HG03159 (cell line): ENCODE measurements at regions not wholly inside any gene's neighbourhood (a gene's known extent, or its start where the extent isn't known, plus 50 kb on each side); places are given as distances from the start of the nearest gene placed in this dataset.
"Not testable (repeated sequence)": the region's sequence is repeated elsewhere in the genome, so short reads cannot be mapped to it uniquely, and the experiment has no call there.

Experiments
- ATAC-seq: cut with Tn5 transposase; IDR thresholded peaks from one replicate; pipeline ENCODE4 v1.9.1; 2021; ENCODE audit warnings: mild to moderate bottlenecking, moderate library complexity; ENCODE audit not compliant: unreplicated experiment

DNA sequence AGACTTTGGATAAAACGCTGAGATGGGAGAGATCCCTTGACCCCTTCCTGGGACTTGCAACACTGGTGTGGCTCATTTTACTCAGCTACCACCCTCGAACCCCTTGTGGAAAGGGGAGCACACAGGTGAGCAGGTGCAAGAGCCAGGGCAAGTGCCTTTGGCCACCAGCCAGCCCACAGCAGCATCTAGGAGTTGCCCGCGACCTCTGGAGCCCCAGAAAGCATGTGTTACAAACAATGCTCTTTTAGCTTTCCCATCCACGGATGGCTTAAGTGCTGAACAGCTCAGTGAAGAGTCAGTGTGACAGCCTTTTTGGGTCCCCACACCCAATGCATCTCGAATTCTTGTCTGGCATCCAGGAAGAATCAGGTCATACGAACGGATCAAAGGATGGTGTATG, 197.8 kb downstream of the MEMO1 start:
- no peak for ATAC-seq

- peak; percentile 99 for ATAC-seq
These were observed 198.6 kb downstream of the MEMO1 start for GRCh38 chr2:31812051-31812798.

DNA sequence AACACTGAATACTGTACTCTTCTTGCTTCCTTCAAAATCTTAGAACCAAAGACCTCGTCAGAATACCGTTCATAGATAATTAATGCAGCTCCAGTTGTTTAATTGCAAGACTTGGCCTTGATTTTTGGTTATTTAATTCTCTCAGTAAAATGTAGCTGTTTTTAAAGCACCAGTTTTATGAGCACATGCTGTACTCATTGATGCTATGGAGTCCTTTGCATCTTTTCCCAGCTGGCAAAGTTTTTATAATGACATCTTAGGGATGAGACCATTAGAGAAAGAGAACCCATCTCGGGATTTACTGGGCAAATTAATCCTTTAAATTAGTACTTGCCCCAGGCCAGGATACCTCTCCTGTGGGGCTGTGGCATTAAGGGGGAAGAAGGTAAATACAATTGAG, 199.3 kb downstream of the MEMO1 start:
- no peak for ATAC-seq

- ATAC-seq: no peak
These were observed 200.4 kb downstream of the MEMO1 start for GRCh38 chr2:31810200-31810917.

DNA sequence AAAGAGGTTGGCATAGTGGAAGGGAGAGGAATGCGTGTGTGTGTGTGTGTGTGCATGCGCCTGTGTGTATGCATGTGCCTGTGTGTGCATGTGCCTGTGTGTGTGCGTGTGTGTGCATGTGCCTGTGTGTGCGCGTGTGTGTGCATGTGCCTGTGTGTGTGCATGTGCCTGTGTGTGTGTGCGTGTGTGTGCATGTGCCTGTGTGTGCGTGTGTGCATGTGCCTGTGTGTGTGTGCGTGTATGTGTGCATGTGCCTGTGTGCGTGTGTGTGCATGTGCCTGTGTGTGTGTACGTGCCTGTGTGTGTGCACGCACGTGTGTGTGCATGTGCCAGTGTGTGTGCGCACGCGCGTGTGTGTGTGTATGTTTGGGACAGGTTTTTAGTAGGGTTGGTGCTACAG, 205.1 kb downstream of the MEMO1 start:
- ATAC-seq: no peak

DNA sequence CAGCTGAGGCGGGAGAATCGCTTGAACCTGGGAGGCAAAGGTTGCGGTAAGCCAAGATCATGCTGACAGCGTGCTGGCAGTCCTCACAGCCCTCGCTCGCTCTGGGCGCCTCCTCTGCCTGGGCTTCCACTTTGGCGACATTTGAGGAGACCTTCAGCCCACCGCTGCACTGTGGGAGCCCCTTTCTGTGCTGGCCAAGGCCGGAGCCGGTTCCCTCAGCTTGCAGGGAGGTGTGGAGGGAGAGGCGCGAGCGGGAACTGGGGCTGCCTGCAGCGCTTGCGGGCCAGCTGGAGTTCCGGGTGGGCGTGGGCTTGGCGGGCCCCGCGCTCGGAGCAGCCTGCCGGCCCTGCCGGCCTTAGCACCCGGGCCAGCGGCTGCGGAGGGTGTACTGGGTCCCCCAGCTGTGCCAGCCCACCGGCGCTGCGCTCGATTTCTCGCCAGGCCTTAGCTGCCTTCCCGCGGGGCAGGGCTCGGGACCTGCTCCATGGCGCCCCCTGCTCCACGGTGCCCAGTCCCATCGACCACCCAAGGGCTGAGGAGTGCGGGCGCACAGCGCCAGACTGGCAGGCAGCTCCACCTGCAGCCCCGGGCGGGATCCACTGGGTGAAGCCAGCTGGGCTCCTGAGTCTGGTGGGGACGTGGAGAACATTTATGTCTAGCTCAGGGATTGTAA, 207.2 kb downstream of the MEMO1 start:
- not testable (repeated sequence) for ATAC-seq

DNA sequence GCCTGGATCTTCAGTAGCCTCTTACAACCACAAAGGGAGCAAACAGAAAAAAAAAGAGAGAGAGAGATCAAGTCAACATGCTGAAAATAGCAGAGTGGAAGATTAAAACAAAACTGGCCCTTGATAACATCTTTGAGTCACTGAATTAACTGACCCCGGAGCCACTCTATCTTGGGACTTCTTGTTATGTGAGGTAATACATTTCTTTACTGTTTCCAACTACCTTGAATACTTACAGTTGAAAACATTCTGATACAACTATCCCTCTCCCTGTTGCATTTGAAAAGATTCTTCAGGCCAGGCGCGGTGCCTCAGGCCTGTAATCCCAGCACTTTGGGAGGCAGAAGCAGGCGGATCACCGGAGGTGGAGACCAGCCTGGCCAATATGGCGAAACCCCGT, 208.1 kb downstream of the MEMO1 start:
- ATAC-seq: no peak

GRCh38 chr2:31799282-31799681, 211.5 kb downstream of the MEMO1 start:
- ATAC-seq: not testable (repeated sequence)

DNA sequence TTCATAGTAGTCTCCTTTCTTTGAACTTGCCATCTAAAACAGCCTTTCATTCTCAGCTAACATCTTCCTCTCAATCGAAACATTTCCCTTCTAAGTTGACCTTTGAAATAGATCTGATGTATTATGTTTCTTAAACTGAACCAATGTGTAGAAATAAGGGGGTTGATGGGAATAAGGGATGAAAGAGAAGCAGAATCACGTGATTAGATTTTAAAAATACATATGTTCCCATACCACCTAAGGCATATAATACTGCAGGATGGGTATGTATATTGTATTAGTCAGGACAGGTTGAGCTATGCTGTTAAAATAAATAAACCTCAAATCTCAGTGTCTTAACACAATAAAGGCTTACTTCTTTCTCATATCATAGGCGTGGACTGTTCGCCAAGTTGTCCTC, 207.5 kb upstream of the SRD5A2 start:
- no peak for ATAC-seq

- no peak for ATAC-seq
These were observed 205.1 kb upstream of the SRD5A2 start for GRCh38 chr2:31785876-31786275.

GRCh38 chr2:31784868-31785267, 204.1 kb upstream of the SRD5A2 start:
- ATAC-seq: no peak

DNA sequence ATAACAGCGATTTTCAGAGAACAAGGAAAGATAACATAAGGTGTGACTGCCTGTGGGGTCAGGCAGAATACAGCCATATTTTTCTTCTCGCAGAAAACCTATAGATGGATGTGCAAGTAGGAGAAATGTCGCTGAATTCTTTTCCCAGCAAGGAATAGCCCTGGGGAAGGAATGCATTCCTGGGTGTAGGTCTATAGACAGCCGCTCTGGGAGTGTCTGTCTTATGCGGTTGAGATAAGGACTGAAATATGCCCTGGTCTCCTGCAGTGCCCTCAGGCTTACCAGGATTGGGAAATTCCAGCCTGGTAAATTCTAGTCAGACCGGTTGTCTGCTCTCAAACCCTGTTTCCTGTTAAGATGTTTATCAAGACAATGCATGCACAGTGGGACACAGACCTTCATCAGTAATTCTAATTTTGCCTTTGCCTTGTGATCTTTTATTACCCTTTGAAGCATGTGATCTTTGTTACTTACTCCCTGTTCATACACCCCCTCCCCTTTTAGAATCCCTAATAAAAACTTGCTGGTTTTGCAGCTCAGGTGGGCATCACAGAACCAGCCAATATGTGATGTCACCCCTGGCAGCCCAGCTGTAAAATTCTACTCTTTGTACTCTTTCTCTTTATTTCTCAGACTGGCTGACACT, 202.8 kb upstream of the SRD5A2 start:
- ATAC-seq: not testable (repeated sequence)

- ATAC-seq: no peak
These were observed 197.4 kb upstream of the SRD5A2 start for GRCh38 chr2:31778153-31778552.

DNA sequence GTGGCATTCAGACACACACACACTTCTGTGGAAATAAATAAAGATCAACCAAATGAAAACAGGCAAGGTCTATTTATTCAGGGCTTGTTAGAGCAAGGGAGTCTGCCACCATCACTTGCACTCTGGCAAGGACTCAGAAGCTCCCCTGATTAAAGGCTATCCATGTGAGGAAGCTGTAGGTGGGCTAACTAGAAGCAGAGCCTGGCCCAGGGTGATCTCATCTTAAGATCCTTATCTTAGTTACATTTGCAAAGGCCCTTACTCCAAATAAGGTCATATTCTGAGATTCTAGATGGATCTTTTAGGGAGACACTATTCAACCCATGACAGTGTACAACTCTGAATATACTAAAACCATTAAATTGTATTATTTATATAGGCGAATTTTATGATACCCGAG, 190.0 kb upstream of the SRD5A2 start:
- no peak for ATAC-seq

- ATAC-seq: no peak
These were observed 184.6 kb upstream of the SRD5A2 start for GRCh38 chr2:31765078-31765945.

DNA sequence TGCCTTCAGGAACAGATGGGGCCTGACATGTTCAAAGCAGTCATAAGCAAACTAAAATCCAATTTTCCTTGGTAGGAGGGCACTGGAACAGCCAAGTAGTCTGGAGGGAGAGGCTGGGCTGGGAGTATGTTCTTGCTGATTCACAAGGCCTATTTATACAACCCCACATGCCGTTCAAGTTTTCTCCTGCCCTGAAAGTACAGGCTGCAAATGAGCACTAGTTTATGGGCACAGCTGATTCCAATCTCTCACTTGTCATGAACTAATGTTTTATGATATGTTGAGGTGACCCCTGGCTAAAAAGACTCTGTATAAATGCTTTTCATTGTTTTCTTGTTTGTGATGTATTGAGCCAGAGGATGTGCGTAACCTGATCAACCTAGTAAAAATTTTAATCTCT, 183.4 kb upstream of the SRD5A2 start:
- ATAC-seq: no peak

- ATAC-seq: no peak
These were observed 181.3 kb upstream of the SRD5A2 start for GRCh38 chr2:31762085-31762484.

- not testable (repeated sequence) for ATAC-seq
These were observed 176.6 kb upstream of the SRD5A2 start for GRCh38 chr2:31757351-31757750.

DNA sequence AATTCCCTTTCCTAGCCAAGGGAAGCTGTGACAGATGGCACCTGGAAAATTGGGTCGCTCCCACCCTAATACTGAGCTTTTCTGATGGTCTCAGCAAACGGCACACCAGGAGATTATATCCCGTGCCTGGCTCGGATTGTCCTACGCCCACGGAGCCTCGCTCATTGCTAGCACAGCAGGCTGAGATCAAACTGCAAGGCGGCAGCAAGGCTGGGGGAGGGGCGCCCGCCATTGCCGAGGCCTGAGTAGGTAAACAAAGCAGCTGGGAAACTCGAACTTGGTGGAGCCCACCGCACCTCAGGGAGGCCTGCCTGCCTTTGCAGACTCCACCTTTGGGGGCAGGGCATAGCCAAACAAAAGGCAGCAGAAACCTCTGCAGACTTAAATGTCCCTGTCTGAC, 168.0 kb upstream of the SRD5A2 start:
- not testable (repeated sequence) for ATAC-seq

GRCh38 chr2:31748041-31748440, 167.3 kb upstream of the SRD5A2 start:
- no peak for ATAC-seq
